K562 (cell line): ENCODE measurements at regions not wholly inside any gene's neighbourhood (a gene's known extent, or its start where the extent isn't known, plus 50 kb on each side); places are given as distances from the start of the nearest gene placed in this dataset.
A peak's percentile ranks its signal among the peaks of the same experiment; 100 is the strongest.

Experiments
- ATAC-seq: fragments of 200-7000 bp; cut with Tn5 transposase; 3 replicates; pipeline ENCODE4 v1.9.1; 2020; ENCODE audit warnings: moderate library complexity
- BruUV-seq: library from RNA; stranded (reverse); fragments of 400-500 nt; replicated peaks from 2 replicates; lab custom pipeline; 2021; lab: Mats Ljungman, UMichigan
- CTCF ChIA-PET: fragments of 300-600 bp; formaldehyde crosslinking; extraction: SDS; loops from one replicate; lab custom pipeline; 2021; ENCODE audit warnings: low intra/inter-chr PET ratio; lab: Yijun Ruan, JAX
- POLR2A ChIA-PET: fragments of 300-600, 350-650 bp; sonication (Branson Sonifier 250); formaldehyde crosslinking; extraction: SDS; loops from one replicate; lab custom pipeline; 2021; ENCODE audit warnings: antibody characterized with exemption, inconsistent platforms; lab: Yijun Ruan, JAX
- DNase-seq, 4 experiments: peaks; one replicate each; pipeline versions ENCODE4 v3.0.0 to v3.0.0-alpha.2; 2011 to 2018; ENCODE audit warnings: low spot score in 3 of 4, mixed read lengths in 3 of 4; ENCODE audit errors: extremely low read depth in 1 of 4
- FAIRE-seq: peaks from 2 replicates; lab custom pipeline; 2011; peaks lifted over from hg19 to GRCh38; lab: Jason Lieb, UNC
- H2AFZ ChIP-seq: 2 replicates; pipeline ENCODE4 v1.6.0; 2011; ENCODE audit warnings: low read depth, low read length, control low read depth, inconsistent platforms
- H3K27ac ChIP-seq: fragments of 200-600 bp; 3 replicates; pipeline ENCODE4 v1.8.0; 2011; ENCODE audit warnings: low read depth, mild to moderate bottlenecking, control low read depth, inconsistent platforms, low read length, moderate library complexity, mixed read lengths; ENCODE audit errors: extremely low read depth
- H3K27me3 ChIP-seq, 2 experiments: fragments of 300-600 bp in 1 of 2; 2 replicates in 1 of 2; 3 replicates in 1 of 2; pipeline versions ENCODE4 v1.6.0 to v1.8.0; 2011; ENCODE audit warnings: inconsistent platforms in 2 of 2, low read length in 2 of 2, mild to moderate bottlenecking in 1 of 2, mixed read lengths in 1 of 2, moderate library complexity in 1 of 2; ENCODE audit not compliant: control insufficient read depth in 2 of 2, insufficient read depth in 2 of 2
- H3K36me3 ChIP-seq: fragments of 300-600 bp; 3 replicates; pipeline ENCODE4 v1.8.0; 2011; ENCODE audit warnings: mild to moderate bottlenecking, low read length, inconsistent platforms; ENCODE audit not compliant: control insufficient read depth, insufficient read depth
- H3K4me1 ChIP-seq, 2 experiments: fragments of 200-600 bp in 1 of 2; replicated peaks in 1 of 2; 2 replicates in 1 of 2; 3 replicates in 1 of 2; pipeline versions ENCODE4 v1.5.1 to v1.8.0; 2011; ENCODE audit warnings: inconsistent platforms in 2 of 2, low read length in 2 of 2, mild to moderate bottlenecking in 1 of 2, mixed read lengths in 1 of 2, moderate library complexity in 1 of 2; ENCODE audit not compliant: control insufficient read depth in 2 of 2, insufficient read depth in 2 of 2
- H3K4me2 ChIP-seq: 2 replicates; pipeline ENCODE4 v1.6.1; 2011; ENCODE audit warnings: low read length, control low read depth, inconsistent platforms, mixed read lengths; ENCODE audit not compliant: insufficient read depth
- H3K4me3 ChIP-seq: fragments of 200-600 bp; sonication (generic), shearing (Covaris generic); 2 replicates; pipeline ENCODE4 v1.5.1; 2016; ENCODE audit warnings: control low read depth, inconsistent platforms
- H3K79me2 ChIP-seq: fragments of 200-600 bp; 3 replicates; pipeline ENCODE4 v1.8.0; 2011; ENCODE audit warnings: low read length, inconsistent platforms; ENCODE audit not compliant: control insufficient read depth, insufficient read depth
- H3K9ac ChIP-seq, 2 experiments: 2 replicates each; pipeline versions ENCODE4 v1.6.0 to v1.6.1; 2011; ENCODE audit warnings: low read depth in 2 of 2, low read length in 2 of 2, control low read depth in 1 of 2, inconsistent platforms in 1 of 2, mild to moderate bottlenecking in 1 of 2, mixed read lengths in 1 of 2; ENCODE audit not compliant: insufficient read depth in 1 of 2
- H3K9me1 ChIP-seq: one replicate; pipeline ENCODE4 v1.6.0; 2011; ENCODE audit warnings: inconsistent platforms, mild to moderate bottlenecking, low read length, moderate library complexity; ENCODE audit not compliant: control insufficient read depth, insufficient read depth
- H3K9me3 ChIP-seq: replicated peaks from 2 replicates; pipeline ENCODE4 v1.5.1; 2011; ENCODE audit warnings: low read depth, low read length, inconsistent platforms; ENCODE audit not compliant: control insufficient read depth, insufficient read depth
- H4K20me1 ChIP-seq: replicated peaks from 2 replicates; pipeline ENCODE4 v1.6.1; 2011; ENCODE audit warnings: low read length, inconsistent platforms, mixed read lengths; ENCODE audit not compliant: control insufficient read depth, insufficient read depth
- C11orf30 ChIP-seq: fragments of 450-650 bp; IDR thresholded peaks from 2 replicates; pipeline ENCODE4 v1.6.1; 2016; ENCODE audit warnings: low read depth, mild to moderate bottlenecking
- CEBPB ChIP-seq: fragments of 450-650 bp; IDR thresholded peaks from 2 replicates; pipeline ENCODE4 v1.6.1; 2016; ENCODE audit warnings: missing genetic modification characterization, missing compliant biosample characterization
- KDM1A ChIP-seq, 2 experiments: fragments of 450-650 bp; IDR thresholded peaks; 2 replicates each; pipeline ENCODE4 v1.6.1; 2016; ENCODE audit warnings: mild to moderate bottlenecking in 2 of 2
- MAFF ChIP-seq: IDR thresholded peaks from 2 replicates; pipeline ENCODE4 v1.6.1; 2012; ENCODE audit warnings: low read length, improper control_type of control experiment
- MAFG ChIP-seq: fragments of 450-650 bp; conservative IDR thresholded peaks from 2 replicates; pipeline ENCODE4 v1.6.1; 2016; ENCODE audit warnings: missing genetic modification characterization, missing compliant biosample characterization
- MAFK ChIP-seq: IDR thresholded peaks from 2 replicates; pipeline ENCODE4 v1.6.1; 2011; ENCODE audit warnings: low read length, improper control_type of control experiment
- SNRNP70 ChIP-seq: fragments of 200-400 bp; formaldehyde crosslinking; optimal IDR thresholded peaks from 2 replicates; pipeline ENCODE3; 2017; ENCODE audit warnings: low read depth, low read length
- ZNF143 ChIP-seq: sonication (generic); formaldehyde crosslinking; IDR thresholded peaks from 2 replicates; pipeline ENCODE4 v1.9.0; 2022; ENCODE audit warnings: mild to moderate bottlenecking, missing genetic modification reagents
- ZNF316 ChIP-seq: fragments of 450-650 bp; IDR thresholded peaks from 2 replicates; pipeline ENCODE4 v1.6.1; 2016
- ZNF77 ChIP-seq: fragments of 250-450 bp; sonication (Bioruptor Pico); IDR thresholded peaks from 2 replicates; pipeline ENCODE4 v1.5.0; 2020
- WGBS: fragments of 100-300 bp; shearing (Covaris generic); methylation state at CpG from one replicate; pipeline ENCODE4 v1.1.6; 2016; ENCODE audit warnings: low coverage, mixed read lengths; ENCODE audit not compliant: insufficient coverage; ENCODE audit errors: missing lambda C conversion rate; 5-methylcytosine and 5-hydroxymethylcytosine counted together
- in situ Hi-C: fragments of 300-500 bp; cut with MboI; formaldehyde crosslinking; loops from 4 replicates; pipeline ENCODE4 v1.15.0; 2018; ENCODE audit warnings: inconsistent platforms, mixed read lengths
- intact Hi-C: fragments of 100-400 bp; cut with micrococcal nuclease; formaldehyde crosslinking; loops from 2 replicates; pipeline ENCODE4 v1.14.2; 2022
- TF ChIP-seq, protein P1 (sequence below): fragments of 150-350 bp; IDR thresholded peaks from 2 replicates; pipeline ENCODE4 v1.6.1; 2014; ENCODE audit warnings: low read depth, mild to moderate bottlenecking, low read length, borderline replicate concordance
- TF ChIP-seq, protein P2 (sequence below): sonication (generic); formaldehyde crosslinking; IDR thresholded peaks from 2 replicates; pipeline ENCODE4 v1.8.0; 2022; ENCODE audit warnings: mild to moderate bottlenecking, missing genetic modification reagents

DNA sequence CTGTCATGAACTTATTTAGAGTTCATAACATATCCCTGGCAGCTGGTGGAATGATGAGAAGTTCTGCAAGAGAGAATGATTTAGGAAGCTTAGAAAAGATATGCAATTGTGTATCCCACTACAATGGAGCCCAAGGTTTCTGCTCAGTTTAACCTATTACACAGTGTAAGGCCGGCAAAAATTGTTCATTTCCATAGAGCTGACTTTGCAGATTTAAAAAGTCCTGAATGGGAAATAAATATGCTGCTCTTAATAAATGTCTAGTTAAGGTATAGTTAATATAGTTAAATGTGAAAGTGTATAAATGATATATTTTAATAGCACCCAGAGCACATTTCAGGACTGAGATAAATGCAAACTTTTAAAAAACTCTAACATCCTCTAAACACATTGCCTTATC is 149.9 kb downstream of the EVX1 start:
- no peak overlapping the region for H3K4me3 ChIP-seq
- DNase-seq (no peak), ATAC-seq (no peak), FAIRE-seq (no peak)
- no TSS peak for BruUV-seq
- 5% methylated on average over 1 of the region's 1 CpG for WGBS
- H3K27ac ChIP-seq: no peak overlapping the region
- no peak overlapping the region for H2AFZ ChIP-seq
- intact Hi-C loops: no loop called here
- H3K9me1 ChIP-seq: no peaks in the 10 kb centered on the region
- TF ChIP-seq SNRNP70 (no peak), CEBPB (tag) (no peak), C11orf30 (peak; percentile 36; the same call in 1 of the 2 replicates), MAFK (0 out of 2 replicates have a peak, but pooled peaks have one; percentile 26), ZNF316 (peak; percentile 51; the same call in 1 of the 2 replicates), MAFF (peak; percentile 39), MAFG (tag) (peak; percentile 33; the same call in 1 of the 2 replicates), ZNF143 (CRISPR knock-in tag) (no peak), KDM1A (IDR thresholded peaks at IDR 0.05) (no peak), ZNF77 (CRISPR knock-in tag) (no peak)
- TF ChIP-seq, protein P1, sequence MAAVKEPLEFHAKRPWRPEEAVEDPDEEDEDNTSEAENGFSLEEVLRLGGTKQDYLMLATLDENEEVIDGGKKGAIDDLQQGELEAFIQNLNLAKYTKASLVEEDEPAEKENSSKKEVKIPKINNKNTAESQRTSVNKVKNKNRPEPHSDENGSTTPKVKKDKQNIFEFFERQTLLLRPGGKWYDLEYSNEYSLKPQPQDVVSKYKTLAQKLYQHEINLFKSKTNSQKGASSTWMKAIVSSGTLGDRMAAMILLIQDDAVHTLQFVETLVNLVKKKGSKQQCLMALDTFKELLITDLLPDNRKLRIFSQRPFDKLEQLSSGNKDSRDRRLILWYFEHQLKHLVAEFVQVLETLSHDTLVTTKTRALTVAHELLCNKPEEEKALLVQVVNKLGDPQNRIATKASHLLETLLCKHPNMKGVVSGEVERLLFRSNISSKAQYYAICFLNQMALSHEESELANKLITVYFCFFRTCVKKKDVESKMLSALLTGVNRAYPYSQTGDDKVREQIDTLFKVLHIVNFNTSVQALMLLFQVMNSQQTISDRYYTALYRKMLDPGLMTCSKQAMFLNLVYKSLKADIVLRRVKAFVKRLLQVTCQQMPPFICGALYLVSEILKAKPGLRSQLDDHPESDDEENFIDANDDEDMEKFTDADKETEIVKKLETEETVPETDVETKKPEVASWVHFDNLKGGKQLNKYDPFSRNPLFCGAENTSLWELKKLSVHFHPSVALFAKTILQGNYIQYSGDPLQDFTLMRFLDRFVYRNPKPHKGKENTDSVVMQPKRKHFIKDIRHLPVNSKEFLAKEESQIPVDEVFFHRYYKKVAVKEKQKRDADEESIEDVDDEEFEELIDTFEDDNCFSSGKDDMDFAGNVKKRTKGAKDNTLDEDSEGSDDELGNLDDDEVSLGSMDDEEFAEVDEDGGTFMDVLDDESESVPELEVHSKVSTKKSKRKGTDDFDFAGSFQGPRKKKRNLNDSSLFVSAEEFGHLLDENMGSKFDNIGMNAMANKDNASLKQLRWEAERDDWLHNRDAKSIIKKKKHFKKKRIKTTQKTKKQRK: no peak
- TF ChIP-seq, protein P2, sequence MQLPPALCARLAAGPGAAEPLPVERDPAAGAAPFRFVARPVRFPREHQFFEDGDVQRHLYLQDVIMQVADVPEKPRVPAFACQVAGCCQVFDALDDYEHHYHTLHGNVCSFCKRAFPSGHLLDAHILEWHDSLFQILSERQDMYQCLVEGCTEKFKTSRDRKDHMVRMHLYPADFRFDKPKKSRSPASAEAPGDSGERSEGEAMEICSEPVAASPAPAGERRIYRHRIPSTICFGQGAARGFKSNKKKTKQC: no peak
- H3K9ac ChIP-seq: no peak overlapping the region
- H3K4me1 ChIP-seq: no peaks in the 10 kb centered on the region
- H3K27me3 ChIP-seq: peaks cover 0 to 8% of the 10 kb centered on the region in 2 experiments; a peak in 1 of 5 replicates
- in situ Hi-C loops: no loop called here
- no peaks in the 10 kb centered on the region for H3K9me3 ChIP-seq
- no peak overlapping the region for H3K4me2 ChIP-seq
- H4K20me1 ChIP-seq: 0 out of 2 replicates have a peak, but pooled peaks cover 7% of the 10 kb centered on the region
- ChIA-PET CTCF (no interaction called here), POLR2A (no interaction called here)
- no peaks in the 10 kb centered on the region for H3K79me2 ChIP-seq
- no peaks in the 10 kb centered on the region for H3K36me3 ChIP-seq
